ENCODE measurements at regions not wholly inside any gene's neighbourhood (a gene's known extent, or its start where the extent isn't known, plus 50 kb on each side); places are given as distances from the start of the nearest gene placed in this dataset.

DNA sequence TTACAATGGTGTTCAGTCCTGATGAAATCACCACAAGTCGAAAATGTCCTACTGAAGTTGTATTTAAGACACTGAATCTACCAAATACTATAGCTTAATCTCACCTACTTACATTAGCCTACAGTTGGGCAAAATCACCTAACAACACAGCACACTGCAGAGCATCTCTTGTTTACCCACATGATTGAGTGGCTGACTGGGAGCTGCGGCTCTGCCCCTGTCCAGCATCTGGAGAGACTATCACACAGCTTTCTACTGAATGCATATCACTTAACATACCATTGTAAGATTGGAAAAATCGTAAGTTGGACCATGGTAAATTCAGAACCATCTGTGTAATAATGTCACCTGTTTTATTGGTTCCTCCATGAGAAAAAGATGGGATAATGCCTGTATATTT, 1083.2 kb upstream of the PCDH7 start:
- TF ChIP-seq, protein P1, sequence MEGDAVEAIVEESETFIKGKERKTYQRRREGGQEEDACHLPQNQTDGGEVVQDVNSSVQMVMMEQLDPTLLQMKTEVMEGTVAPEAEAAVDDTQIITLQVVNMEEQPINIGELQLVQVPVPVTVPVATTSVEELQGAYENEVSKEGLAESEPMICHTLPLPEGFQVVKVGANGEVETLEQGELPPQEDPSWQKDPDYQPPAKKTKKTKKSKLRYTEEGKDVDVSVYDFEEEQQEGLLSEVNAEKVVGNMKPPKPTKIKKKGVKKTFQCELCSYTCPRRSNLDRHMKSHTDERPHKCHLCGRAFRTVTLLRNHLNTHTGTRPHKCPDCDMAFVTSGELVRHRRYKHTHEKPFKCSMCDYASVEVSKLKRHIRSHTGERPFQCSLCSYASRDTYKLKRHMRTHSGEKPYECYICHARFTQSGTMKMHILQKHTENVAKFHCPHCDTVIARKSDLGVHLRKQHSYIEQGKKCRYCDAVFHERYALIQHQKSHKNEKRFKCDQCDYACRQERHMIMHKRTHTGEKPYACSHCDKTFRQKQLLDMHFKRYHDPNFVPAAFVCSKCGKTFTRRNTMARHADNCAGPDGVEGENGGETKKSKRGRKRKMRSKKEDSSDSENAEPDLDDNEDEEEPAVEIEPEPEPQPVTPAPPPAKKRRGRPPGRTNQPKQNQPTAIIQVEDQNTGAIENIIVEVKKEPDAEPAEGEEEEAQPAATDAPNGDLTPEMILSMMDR (IDR thresholded peaks at IDR 0.05; ENCODE audit: insufficient read depth, low read depth, low read length) = no peak
- no peak for DNase-seq (ENCODE audit: low read depth)
- no peak overlapping the region for H3K4me3 ChIP-seq (ENCODE audit: low read depth, low read length)

DNA sequence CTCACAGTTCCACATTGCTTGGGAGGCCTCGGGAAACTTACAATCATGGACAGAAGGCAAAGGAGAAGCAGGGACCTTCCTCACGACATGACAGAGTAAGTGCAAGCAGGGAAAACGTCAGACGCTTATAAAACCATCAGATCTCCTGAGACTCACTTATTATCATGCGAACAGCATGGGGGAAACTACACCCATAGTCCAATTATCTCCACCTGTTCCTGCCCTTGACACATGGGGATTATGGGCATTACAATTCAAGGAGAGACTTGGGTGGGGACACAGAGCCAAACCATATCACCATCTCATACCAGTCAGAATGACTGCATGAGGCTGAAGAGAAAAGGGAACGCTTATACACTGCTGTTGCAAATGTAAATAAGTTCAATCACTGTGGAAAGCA, 1066.9 kb upstream of the PCDH7 start:
- DNase-seq (ENCODE audit: low read depth) = no peak
- TF ChIP-seq, protein P1 (IDR thresholded peaks at IDR 0.05; ENCODE audit: insufficient read depth, low read depth, low read length) = no peak
- H3K4me3 ChIP-seq (ENCODE audit: low read depth, low read length) = no peak overlapping the region

DNA sequence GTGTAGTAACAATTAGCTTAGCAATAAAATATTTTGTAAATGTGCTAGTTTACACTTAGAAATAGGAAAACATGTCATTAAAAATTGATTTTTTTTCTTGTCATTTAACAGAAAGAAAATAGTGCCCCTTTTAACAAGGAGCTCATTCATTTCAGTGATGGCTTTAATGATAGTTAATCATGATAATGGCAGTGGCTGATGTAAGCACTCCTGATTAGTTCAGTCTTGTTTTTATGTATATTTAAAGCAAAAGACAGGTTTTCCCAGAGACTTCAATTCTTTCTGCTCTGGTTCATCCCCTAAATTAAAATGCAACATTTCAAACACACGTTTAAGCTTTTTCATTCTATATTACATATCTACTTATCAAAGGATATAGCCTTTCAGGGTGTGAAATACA, 1039.5 kb upstream of the PCDH7 start:
- no peak for DNase-seq (ENCODE audit: low read depth)
- TF ChIP-seq, protein P1 (IDR thresholded peaks at IDR 0.05; ENCODE audit: insufficient read depth, low read depth, low read length) = no peak
- no peak overlapping the region for H3K4me3 ChIP-seq (ENCODE audit: low read depth, low read length)

DNA sequence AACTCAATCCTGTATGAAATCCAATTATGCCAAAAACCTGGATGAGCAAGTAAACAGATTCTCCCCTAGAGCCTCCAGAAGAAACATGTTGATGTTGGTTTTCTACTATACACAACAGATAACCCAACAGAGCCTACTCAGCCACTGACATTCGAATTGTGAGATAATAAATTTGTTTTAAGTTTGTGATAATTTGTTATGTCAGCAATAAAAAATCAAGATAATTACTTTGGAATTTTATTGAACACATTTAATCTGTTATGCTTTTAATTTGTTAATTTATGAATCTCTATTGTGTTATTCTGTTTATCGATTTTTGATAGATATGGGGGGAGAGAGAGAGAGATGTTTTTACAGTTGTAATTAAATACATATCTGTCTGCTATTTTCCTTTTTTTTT, 1016.1 kb upstream of the PCDH7 start:
- no peak overlapping the region for H3K4me3 ChIP-seq (ENCODE audit: low read depth, low read length)
- DNase-seq (ENCODE audit: low read depth) = no peak
- TF ChIP-seq, protein P1 (IDR thresholded peaks at IDR 0.05; ENCODE audit: insufficient read depth, low read depth, low read length) = no peak

DNA sequence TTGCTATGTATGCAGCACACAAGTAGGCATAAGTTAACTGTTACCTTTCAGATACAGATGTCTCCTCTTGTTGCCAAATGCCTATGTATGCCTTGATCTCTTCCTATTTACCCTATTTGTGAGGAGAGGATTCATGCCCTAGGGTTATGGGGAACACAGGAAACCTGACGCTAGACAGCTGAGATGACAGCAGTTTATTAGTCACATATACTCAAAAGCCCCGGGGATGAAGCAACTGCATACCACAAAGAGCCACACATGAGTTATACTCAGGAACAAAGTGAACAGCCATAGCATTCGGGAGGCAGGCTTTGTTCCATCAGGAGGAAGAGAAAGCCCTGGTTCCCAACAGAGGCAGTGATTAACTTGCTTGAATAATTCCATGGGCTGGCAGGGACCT, 1011.7 kb upstream of the PCDH7 start:
- H3K4me3 ChIP-seq (ENCODE audit: low read depth, low read length) = no peak overlapping the region
- TF ChIP-seq, protein P1 (IDR thresholded peaks at IDR 0.05; ENCODE audit: insufficient read depth, low read depth, low read length) = no peak
- DNase-seq (ENCODE audit: low read depth) = peak; percentile 34

DNA sequence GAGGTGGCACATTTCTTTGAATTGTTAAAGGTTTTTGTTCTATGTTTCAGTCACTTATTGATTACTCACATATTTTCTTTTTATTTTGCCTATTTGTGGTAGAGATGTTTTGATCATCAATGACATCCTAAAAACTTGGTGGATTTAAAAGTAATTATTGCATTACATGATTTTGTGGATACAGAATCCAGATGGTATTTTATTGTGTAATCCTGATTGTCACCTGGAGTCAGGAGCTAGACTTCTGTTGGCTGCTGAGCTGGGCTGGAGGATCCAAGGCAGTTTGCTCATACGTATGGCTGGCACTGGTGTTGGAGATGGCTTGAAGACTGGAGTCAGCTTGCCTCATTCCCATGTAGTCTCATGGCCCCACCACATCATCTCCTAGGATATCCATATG, 1009.6 kb upstream of the PCDH7 start:
- TF ChIP-seq, protein P1 (IDR thresholded peaks at IDR 0.05; ENCODE audit: insufficient read depth, low read depth, low read length) = no peak
- no peak for DNase-seq (ENCODE audit: low read depth)
- H3K4me3 ChIP-seq (ENCODE audit: low read depth, low read length) = no peak overlapping the region

DNA sequence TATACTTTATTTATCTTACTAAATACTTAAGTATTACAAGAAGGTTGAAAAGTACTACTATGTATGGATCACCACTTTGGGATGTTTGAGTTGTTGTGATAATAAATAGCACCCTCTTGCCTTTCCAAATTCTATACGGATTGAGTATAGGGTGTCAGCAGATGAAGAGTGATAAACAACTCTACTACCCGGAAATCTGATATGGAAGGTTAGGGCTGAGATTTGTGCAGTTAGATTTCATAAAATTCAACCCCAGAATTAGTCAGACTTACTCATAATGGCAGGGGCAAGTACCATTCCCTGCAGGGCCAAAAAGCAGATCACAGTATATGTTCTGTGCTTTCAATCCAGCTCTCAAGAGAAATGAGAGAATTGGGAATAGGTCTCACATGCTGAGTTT, 1008.9 kb upstream of the PCDH7 start:
- TF ChIP-seq, protein P1 (IDR thresholded peaks at IDR 0.05; ENCODE audit: insufficient read depth, low read depth, low read length) = no peak
- H3K4me3 ChIP-seq (ENCODE audit: low read depth, low read length) = no peak overlapping the region
- DNase-seq (ENCODE audit: low read depth) = no peak
